Mesenchymal stem cell (in vitro differentiated cells and primary cell): ENCODE measurements at regions not wholly inside any gene's neighbourhood (a gene's known extent, or its start where the extent isn't known, plus 50 kb on each side); places are given as distances from the start of the nearest gene placed in this dataset.

Source experiments
- DNase-seq: peaks from one replicate; pipeline ENCODE4 v3.0.0-alpha.2; 2013
- H2AFZ ChIP-seq: one replicate; pipeline ENCODE4 v1.6.1; 2013; ENCODE audit warnings: low read depth, mild to moderate bottlenecking, control low read depth, inconsistent platforms, low read length, moderate library complexity
- H2AK5ac ChIP-seq: 2 replicates; pipeline ENCODE4 v1.6.1; 2013; ENCODE audit warnings: low read length, moderate library complexity, mild to moderate bottlenecking, inconsistent platforms; ENCODE audit not compliant: severe bottlenecking
- H2BK120ac ChIP-seq: one replicate; pipeline ENCODE4 v1.6.1; 2013; ENCODE audit warnings: low read depth, mild to moderate bottlenecking, inconsistent platforms, low read length, moderate library complexity
- H2BK12ac ChIP-seq, 2 experiments: one replicate each; pipeline ENCODE4 v1.6.1; 2013; ENCODE audit warnings: inconsistent platforms in 2 of 2, low read length in 2 of 2, mild to moderate bottlenecking in 2 of 2, moderate library complexity in 2 of 2, control low read depth in 1 of 2
- H2BK15ac ChIP-seq: one replicate; pipeline ENCODE4 v1.6.1; 2013; ENCODE audit warnings: mild to moderate bottlenecking, low read depth, inconsistent platforms; ENCODE audit not compliant: poor library complexity, severe bottlenecking
- H2BK5ac ChIP-seq: 2 replicates; pipeline ENCODE4 v1.6.1; 2013; ENCODE audit warnings: low read depth, mild to moderate bottlenecking, low read length, control low read depth, inconsistent platforms; ENCODE audit not compliant: poor library complexity, severe bottlenecking
- H3K14ac ChIP-seq, 2 experiments: one replicate each; pipeline ENCODE4 v1.6.1; 2013; ENCODE audit warnings: inconsistent platforms in 2 of 2, low read length in 2 of 2, control low read depth in 1 of 2, mild to moderate bottlenecking in 1 of 2, moderate library complexity in 1 of 2
- H3K18ac ChIP-seq, 2 experiments: one replicate each; pipeline ENCODE4 v1.6.1; 2013; ENCODE audit warnings: inconsistent platforms in 2 of 2, low read length in 2 of 2, control low read depth in 1 of 2, low read depth in 1 of 2, mild to moderate bottlenecking in 1 of 2
- H3K23ac ChIP-seq, 2 experiments: one replicate each; pipeline ENCODE4 v1.6.1; 2013; ENCODE audit warnings: inconsistent platforms in 2 of 2, low read length in 2 of 2, mild to moderate bottlenecking in 2 of 2, moderate library complexity in 2 of 2, control low read depth in 1 of 2
- H3K27ac ChIP-seq: 2 replicates; pipeline ENCODE4 v1.5.1; 2013; ENCODE audit warnings: mild to moderate bottlenecking, moderate library complexity, low read length, control low read depth, inconsistent platforms; ENCODE audit not compliant: poor library complexity, severe bottlenecking
- H3K27me3 ChIP-seq, 2 experiments: 2 replicates each; pipeline versions ENCODE4 v1.6.1 to v1.7.0; 2013; ENCODE audit warnings: low read length in 2 of 2, mild to moderate bottlenecking in 2 of 2, moderate library complexity in 2 of 2, control low read depth in 1 of 2, inconsistent platforms in 1 of 2; ENCODE audit not compliant: control insufficient read depth in 1 of 2, insufficient read depth in 1 of 2
- H3K36me3 ChIP-seq, 2 experiments: 2 replicates each; pipeline versions ENCODE4 v1.6.1 to v1.7.0; 2013; ENCODE audit warnings: low read length in 2 of 2, control low read depth in 1 of 2, inconsistent platforms in 1 of 2, low read depth in 1 of 2, mild to moderate bottlenecking in 1 of 2; ENCODE audit not compliant: insufficient read depth in 2 of 2, control insufficient read depth in 1 of 2
- H3K4ac ChIP-seq, 2 experiments: one replicate each; pipeline ENCODE4 v1.6.1; 2013; ENCODE audit warnings: inconsistent platforms in 2 of 2, low read length in 2 of 2, mild to moderate bottlenecking in 2 of 2, moderate library complexity in 2 of 2, control low read depth in 1 of 2, low read depth in 1 of 2
- H3K4me1 ChIP-seq: 2 replicates; pipeline ENCODE4 v1.6.1; 2013; ENCODE audit warnings: low read depth, low read length, control low read depth; ENCODE audit not compliant: control insufficient read depth, insufficient read depth
- H3K4me2 ChIP-seq: 2 replicates; pipeline ENCODE4 v1.6.1; 2013; ENCODE audit warnings: low read length, mild to moderate bottlenecking, inconsistent platforms; ENCODE audit not compliant: poor library complexity, severe bottlenecking
- H3K4me3 ChIP-seq, 2 experiments: 2 replicates each; pipeline versions ENCODE4 v1.5.1 to v1.7.0; 2013; ENCODE audit warnings: low read length in 2 of 2, mild to moderate bottlenecking in 2 of 2, control low read depth in 1 of 2, low read depth in 1 of 2; ENCODE audit not compliant: insufficient read depth in 1 of 2
- H3K79me1 ChIP-seq: replicated peaks from 2 replicates; pipeline ENCODE4 v1.6.1; 2013; ENCODE audit warnings: mild to moderate bottlenecking, control low read depth, low read length, inconsistent platforms; ENCODE audit not compliant: poor library complexity, severe bottlenecking
- H3K9ac ChIP-seq: 2 replicates; pipeline ENCODE4 v1.7.0; 2013; ENCODE audit warnings: mild to moderate bottlenecking, low read length, moderate library complexity
- H3K9me3 ChIP-seq: 2 replicates; pipeline ENCODE4 v1.7.0; 2013; ENCODE audit warnings: mild to moderate bottlenecking, low read length; ENCODE audit not compliant: control insufficient read depth
- H4K8ac ChIP-seq: one replicate; pipeline ENCODE4 v1.6.1; 2013; ENCODE audit warnings: inconsistent platforms, mild to moderate bottlenecking, low read length, moderate library complexity
- H4K91ac ChIP-seq: one replicate; pipeline ENCODE4 v1.6.1; 2013; ENCODE audit warnings: mild to moderate bottlenecking, low read length, inconsistent platforms
- WGBS: methylation state at CpG from one replicate; pipeline ENCODE4 v1.1.7; 2013; ENCODE audit warnings: mixed read lengths; 5-methylcytosine and 5-hydroxymethylcytosine counted together

DNA sequence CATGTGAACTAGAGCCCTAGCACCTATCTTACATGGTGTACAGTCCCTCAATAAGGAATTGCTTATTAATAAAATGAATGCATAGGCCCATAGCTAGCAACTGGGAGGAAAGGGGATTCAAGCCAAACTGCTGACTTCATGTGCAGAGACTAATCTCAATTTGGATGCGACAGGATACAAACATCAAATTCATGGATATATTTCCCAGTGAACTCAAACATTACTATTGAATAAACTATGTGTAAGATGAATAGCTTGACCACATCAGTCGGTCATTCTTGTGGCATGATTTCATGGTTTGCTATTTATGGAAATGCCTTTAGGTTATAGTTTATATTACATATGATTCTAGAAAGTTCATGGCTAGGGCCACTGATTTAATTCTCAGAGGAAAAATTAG lies 268.6 kb upstream of the SLITRK3 start:
- no peak overlapping the region for H2AK5ac ChIP-seq
- H4K8ac ChIP-seq: no peak overlapping the region
- H3K27me3 ChIP-seq: no peaks in the 10 kb centered on the region
- H3K4me1 ChIP-seq: peaks cover 2% of the 10 kb centered on the region
- H3K4me3 ChIP-seq: no peak overlapping the region
- H3K79me1 ChIP-seq: no peaks in the 10 kb centered on the region
- H2BK12ac ChIP-seq: no peak overlapping the region
- no peak overlapping the region for H3K14ac ChIP-seq
- no peak overlapping the region for H3K9ac ChIP-seq
- peaks cover 5% of the 10 kb centered on the region for H3K9me3 ChIP-seq
- no peak overlapping the region for H3K4me2 ChIP-seq
- no peak overlapping the region for H2BK120ac ChIP-seq
- no peak overlapping the region for H4K91ac ChIP-seq
- no peak overlapping the region for H2BK15ac ChIP-seq
- H3K4ac ChIP-seq: no peak overlapping the region
- no peak overlapping the region for H3K18ac ChIP-seq
- whole genome bisulfite sequencing: 40% methylated on average over 1 of the region's 2 CpGs
- H2AFZ ChIP-seq: no peak overlapping the region
- H3K36me3 ChIP-seq: no peaks in the 10 kb centered on the region
- H3K27ac ChIP-seq: no peak overlapping the region
- H3K23ac ChIP-seq: no peak overlapping the region
- H2BK5ac ChIP-seq: no peak overlapping the region
- DNase-seq: peak; percentile 65

DNA sequence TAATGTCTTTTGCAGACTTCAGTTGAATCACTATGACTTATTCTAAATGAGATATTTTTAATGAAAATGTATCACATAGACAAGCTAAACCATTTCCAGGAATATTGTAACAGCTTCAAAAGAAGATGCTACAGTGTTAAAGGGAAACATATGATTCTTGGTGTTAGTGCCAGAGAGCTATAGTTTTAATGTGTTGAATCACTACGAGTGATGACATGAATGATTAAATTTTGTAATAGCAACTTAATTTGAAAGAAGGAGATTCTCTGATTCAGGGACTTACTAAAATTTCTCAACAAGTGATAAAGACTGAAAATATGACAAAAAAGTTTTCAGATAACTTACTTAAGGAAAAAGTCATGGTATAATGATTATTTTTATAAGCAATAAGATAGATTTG lies 267.3 kb upstream of the SLITRK3 start:
- Histone ChIP-seq H2BK5ac (no peak overlapping the region), H4K91ac (no peak overlapping the region), H2BK15ac (no peak overlapping the region)

DNA sequence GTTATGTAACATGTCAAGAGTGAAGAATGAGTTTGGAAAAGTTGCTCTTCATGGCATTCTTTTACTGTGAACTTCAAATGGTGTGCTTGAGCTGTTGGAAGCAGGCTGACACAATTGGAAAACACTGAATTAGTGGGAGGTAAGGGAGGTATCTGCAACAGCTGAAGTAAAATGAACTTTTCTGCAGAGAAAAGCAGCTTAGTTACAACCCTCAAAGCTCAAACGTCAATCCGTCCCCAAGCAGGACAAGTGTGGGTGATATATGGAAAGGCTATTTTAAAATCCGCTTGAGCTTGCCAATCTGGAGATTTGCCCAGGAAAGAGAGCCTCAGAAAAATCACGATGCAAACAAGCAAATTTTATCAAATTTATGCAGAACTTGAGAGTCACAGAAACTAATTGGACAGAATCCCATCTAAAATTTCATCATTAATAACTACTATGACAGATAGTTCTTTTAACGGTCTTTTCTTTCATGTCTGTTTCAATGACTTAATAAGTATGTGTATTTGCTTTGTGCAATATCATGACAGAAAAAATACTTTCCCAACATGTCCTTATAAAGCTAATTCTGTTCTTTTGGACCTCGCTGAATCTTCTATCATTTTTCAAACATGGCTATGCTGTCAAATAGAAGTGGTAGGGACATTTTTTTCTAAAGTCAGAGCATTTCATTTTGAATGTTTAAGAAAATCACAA lies 266.6 kb upstream of the SLITRK3 start:
- H3K4me1 ChIP-seq: peaks cover 2% of the 10 kb centered on the region
- H3K9ac ChIP-seq: no peak overlapping the region
- 80% methylated on average over 4 of the region's 6 CpGs for WGBS
- no peak overlapping the region for H2BK12ac ChIP-seq
- no peak overlapping the region for H3K18ac ChIP-seq
- no peak overlapping the region for H2AFZ ChIP-seq
- no peak overlapping the region for H4K8ac ChIP-seq
- H3K4me3 ChIP-seq: no peak overlapping the region
- no peak overlapping the region for H2BK5ac ChIP-seq
- no peaks in the 10 kb centered on the region for H3K27me3 ChIP-seq
- no peak overlapping the region for H2BK120ac ChIP-seq
- no peak overlapping the region for H3K4me2 ChIP-seq
- no peak overlapping the region for H3K14ac ChIP-seq
- no peak overlapping the region for H4K91ac ChIP-seq
- H3K4ac ChIP-seq: no peak overlapping the region
- H3K27ac ChIP-seq: no peak overlapping the region
- no peaks in the 10 kb centered on the region for H3K9me3 ChIP-seq
- H2AK5ac ChIP-seq: no peak overlapping the region
- no peak overlapping the region for H2BK15ac ChIP-seq
- no peaks in the 10 kb centered on the region for H3K36me3 ChIP-seq
- no peaks in the 10 kb centered on the region for H3K79me1 ChIP-seq
- no peak for DNase-seq
- no peak overlapping the region for H3K23ac ChIP-seq

More for the DNA sequence above, 267.3 kb upstream of the SLITRK3 start:
- Histone ChIP-seq H3K4me1 (peaks cover 2% of the 10 kb centered on the region), H2AK5ac (no peak overlapping the region), H3K18ac (no peak overlapping the region), H3K4me3 (no peak overlapping the region), H4K8ac (no peak overlapping the region), H3K27ac (no peak overlapping the region), H3K4me2 (no peak overlapping the region), H2AFZ (no peak overlapping the region), H3K9me3 (peaks cover 5% of the 10 kb centered on the region), H3K36me3 (no peaks in the 10 kb centered on the region), H3K9ac (no peak overlapping the region), H3K14ac (no peak overlapping the region), H3K27me3 (no peaks in the 10 kb centered on the region), H2BK12ac (no peak overlapping the region), H3K4ac (no peak overlapping the region), H2BK120ac (no peak overlapping the region), H3K79me1 (no peaks in the 10 kb centered on the region), H3K23ac (no peak overlapping the region)
- DNase-seq: no peak
- WGBS: 100% methylated on average over 1 of the region's 1 CpG

DNA sequence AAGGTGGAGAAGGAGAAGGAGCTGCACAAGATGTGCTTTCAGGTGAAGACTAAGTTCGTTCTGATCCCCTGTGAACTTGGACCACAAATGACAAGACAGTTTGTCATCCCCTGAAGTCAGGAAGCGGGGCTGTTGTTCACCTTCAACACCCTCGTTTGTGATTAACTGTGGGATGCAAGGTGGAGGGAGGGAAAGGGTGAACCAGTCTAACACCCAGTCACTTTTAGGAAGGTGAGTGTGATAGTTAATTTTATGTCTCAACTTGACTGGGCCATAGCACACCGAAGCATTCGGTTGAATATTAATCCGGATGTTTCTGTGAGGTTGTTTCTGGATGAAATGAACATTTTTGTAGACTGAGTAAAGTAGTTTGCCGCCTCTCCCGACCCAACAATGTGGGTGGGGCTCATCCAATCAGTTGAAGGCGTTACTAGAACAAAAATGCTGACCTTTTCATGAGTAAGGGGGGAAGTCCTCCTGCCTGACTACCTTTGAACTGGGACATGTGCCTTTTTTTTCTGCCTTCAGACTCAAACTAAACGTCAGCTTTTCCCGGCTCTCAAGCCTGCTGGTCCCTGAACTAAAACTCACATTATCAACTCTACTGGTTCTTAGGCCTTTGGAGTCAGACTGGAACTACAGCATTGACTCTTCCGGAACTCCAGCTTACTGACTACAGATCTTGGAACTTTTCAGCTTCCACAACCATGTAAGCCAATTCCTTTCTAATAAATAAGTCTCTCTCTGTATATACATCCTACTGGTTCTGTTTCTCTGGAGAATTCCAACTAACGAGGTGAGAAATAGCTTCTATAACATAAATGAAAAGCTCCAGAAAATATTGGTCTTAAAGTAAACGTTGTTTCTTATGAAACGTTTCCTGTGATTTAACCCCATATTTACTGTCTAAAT lies 264.0 kb upstream of the SLITRK3 start:
- WGBS: 85% methylated on average over 12 of the region's 15 CpGs
- no peak overlapping the region for H3K9ac ChIP-seq
- H3K4ac ChIP-seq: no peak overlapping the region
- H4K8ac ChIP-seq: no peak overlapping the region
- no peak overlapping the region for H3K4me3 ChIP-seq
- H3K79me1 ChIP-seq: no peaks in the 10 kb centered on the region
- no peak overlapping the region for H4K91ac ChIP-seq
- no peak overlapping the region for H2BK5ac ChIP-seq
- H2AFZ ChIP-seq: no peak overlapping the region
- no peak for DNase-seq
- H2BK120ac ChIP-seq: no peak overlapping the region
- H2BK12ac ChIP-seq: no peak overlapping the region
- H3K14ac ChIP-seq: no peak overlapping the region
- H2BK15ac ChIP-seq: no peak overlapping the region
- peaks cover 3% of the 10 kb centered on the region for H3K9me3 ChIP-seq
- no peaks in the 10 kb centered on the region for H3K36me3 ChIP-seq
- no peak overlapping the region for H3K18ac ChIP-seq
- no peak overlapping the region for H3K4me2 ChIP-seq
- no peak overlapping the region for H3K27ac ChIP-seq
- no peaks in the 10 kb centered on the region for H3K27me3 ChIP-seq
- peaks cover 2% of the 10 kb centered on the region for H3K4me1 ChIP-seq
- H3K23ac ChIP-seq: no peak overlapping the region
- no peak overlapping the region for H2AK5ac ChIP-seq
